ENCODE measurements at regions not wholly inside any gene's neighbourhood (a gene's known extent, or its start where the extent isn't known, plus 50 kb on each side); places are given as distances from the start of the nearest gene placed in this dataset.
"Not testable (repeated sequence)": the region's sequence is repeated elsewhere in the genome, so short reads cannot be mapped to it uniquely, and the experiment has no call there.

- DNase-seq (ENCODE audit: low read depth), result no peak
Observed at GRCh38 chr2:4695281-4695861, 992.0 kb downstream of the DCDC2C start.

GRCh38 chr2:4715065-4715464 is 977.1 kb upstream of the SOX11 start:
- DNase-seq (ENCODE audit: low read depth), result no peak

GRCh38 chr2:4718777-4719176 is 973.4 kb upstream of the SOX11 start:
- DNase-seq (ENCODE audit: low read depth), result no peak

GRCh38 chr2:4725618-4726017 is 966.6 kb upstream of the SOX11 start:
- DNase-seq (ENCODE audit: low read depth), result no peak

GRCh38 chr2:4732560-4732959 is 959.6 kb upstream of the SOX11 start:
- DNase-seq (ENCODE audit: low read depth), result no peak

- DNase-seq (ENCODE audit: low read depth), result no peak
Observed at GRCh38 chr2:4745056-4745991, 946.9 kb upstream of the SOX11 start.

GRCh38 chr2:4753721-4754120 is 938.5 kb upstream of the SOX11 start:
- no peak for DNase-seq (ENCODE audit: low read depth)

GRCh38 chr2:4762951-4763376 is 929.2 kb upstream of the SOX11 start:
- DNase-seq (ENCODE audit: low read depth), result no peak

GRCh38 chr2:4765787-4766530 is 926.2 kb upstream of the SOX11 start:
- no peak for DNase-seq (ENCODE audit: low read depth)

GRCh38 chr2:4775668-4776067 is 916.5 kb upstream of the SOX11 start:
- no peak for DNase-seq (ENCODE audit: low read depth)

- no peak for DNase-seq (ENCODE audit: low read depth)
Observed at GRCh38 chr2:4780679-4781078, 911.5 kb upstream of the SOX11 start.

GRCh38 chr2:4782647-4783046 is 909.5 kb upstream of the SOX11 start:
- DNase-seq (ENCODE audit: low read depth), result no peak

GRCh38 chr2:4791488-4791887 is 900.7 kb upstream of the SOX11 start:
- DNase-seq (ENCODE audit: low read depth), result no peak

- DNase-seq (ENCODE audit: low read depth), result no peak
Observed at GRCh38 chr2:4792126-4792525, 900.1 kb upstream of the SOX11 start.

- no peak for DNase-seq (ENCODE audit: low read depth)
Observed at GRCh38 chr2:4803396-4803795, 888.8 kb upstream of the SOX11 start.

GRCh38 chr2:4814137-4814536 is 878.0 kb upstream of the SOX11 start:
- DNase-seq (ENCODE audit: low read depth), result not testable (repeated sequence)

GRCh38 chr2:4827836-4828235 is 864.3 kb upstream of the SOX11 start:
- DNase-seq (ENCODE audit: low read depth), result no peak

- DNase-seq (ENCODE audit: low read depth), result no peak
Observed at GRCh38 chr2:4828682-4829374, 863.4 kb upstream of the SOX11 start.

- no peak for DNase-seq (ENCODE audit: low read depth)
Observed at GRCh38 chr2:4831751-4832150, 860.4 kb upstream of the SOX11 start.

- no peak for DNase-seq (ENCODE audit: low read depth)
Observed at GRCh38 chr2:4832642-4833041, 859.5 kb upstream of the SOX11 start.

GRCh38 chr2:4838626-4839025 is 853.6 kb upstream of the SOX11 start:
- DNase-seq (ENCODE audit: low read depth), result no peak

GRCh38 chr2:4840791-4841190 is 851.4 kb upstream of the SOX11 start:
- no peak for DNase-seq (ENCODE audit: low read depth)

All from iris pigment epithelial cell (primary cell).